ENCODE measurements at regions not wholly inside any gene's neighbourhood (a gene's known extent, or its start where the extent isn't known, plus 50 kb on each side); places are given as distances from the start of the nearest gene placed in this dataset.

DNA sequence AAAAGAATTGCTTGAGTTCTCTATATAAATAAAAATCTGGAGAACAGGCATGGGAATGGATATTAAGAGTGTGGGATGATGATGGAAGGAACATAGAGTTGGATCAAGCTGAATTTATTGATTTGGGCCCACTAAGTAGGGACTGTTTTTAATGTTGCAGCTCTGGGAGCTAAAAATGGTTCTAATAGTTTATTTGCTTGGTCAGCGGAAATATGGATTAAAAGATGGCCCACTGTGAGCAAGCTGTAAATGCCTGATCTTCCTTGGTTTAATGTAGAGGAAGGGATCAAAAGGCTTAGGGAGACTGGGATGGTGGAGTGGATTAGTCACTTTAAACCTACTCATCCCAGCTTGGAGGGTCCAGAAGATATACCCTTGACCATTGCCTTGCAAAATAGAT, 429.4 kb upstream of the NXPH2 start:
- TF ChIP-seq RAD21 (IDR thresholded peaks at IDR 0.05; ENCODE audit: low read depth) = no peak
- no peak for TF ChIP-seq CREB1 (IDR thresholded peaks at IDR 0.05; ENCODE audit: low read depth)
- no peak for TF ChIP-seq ZBTB7A (IDR thresholded peaks at IDR 0.05; ENCODE audit: low read depth)
- no peak for TF ChIP-seq NFIC (IDR thresholded peaks at IDR 0.05)
- no peak for TF ChIP-seq YY1 (IDR thresholded peaks at IDR 0.05; ENCODE audit: low read depth)
- TF ChIP-seq, protein P1, sequence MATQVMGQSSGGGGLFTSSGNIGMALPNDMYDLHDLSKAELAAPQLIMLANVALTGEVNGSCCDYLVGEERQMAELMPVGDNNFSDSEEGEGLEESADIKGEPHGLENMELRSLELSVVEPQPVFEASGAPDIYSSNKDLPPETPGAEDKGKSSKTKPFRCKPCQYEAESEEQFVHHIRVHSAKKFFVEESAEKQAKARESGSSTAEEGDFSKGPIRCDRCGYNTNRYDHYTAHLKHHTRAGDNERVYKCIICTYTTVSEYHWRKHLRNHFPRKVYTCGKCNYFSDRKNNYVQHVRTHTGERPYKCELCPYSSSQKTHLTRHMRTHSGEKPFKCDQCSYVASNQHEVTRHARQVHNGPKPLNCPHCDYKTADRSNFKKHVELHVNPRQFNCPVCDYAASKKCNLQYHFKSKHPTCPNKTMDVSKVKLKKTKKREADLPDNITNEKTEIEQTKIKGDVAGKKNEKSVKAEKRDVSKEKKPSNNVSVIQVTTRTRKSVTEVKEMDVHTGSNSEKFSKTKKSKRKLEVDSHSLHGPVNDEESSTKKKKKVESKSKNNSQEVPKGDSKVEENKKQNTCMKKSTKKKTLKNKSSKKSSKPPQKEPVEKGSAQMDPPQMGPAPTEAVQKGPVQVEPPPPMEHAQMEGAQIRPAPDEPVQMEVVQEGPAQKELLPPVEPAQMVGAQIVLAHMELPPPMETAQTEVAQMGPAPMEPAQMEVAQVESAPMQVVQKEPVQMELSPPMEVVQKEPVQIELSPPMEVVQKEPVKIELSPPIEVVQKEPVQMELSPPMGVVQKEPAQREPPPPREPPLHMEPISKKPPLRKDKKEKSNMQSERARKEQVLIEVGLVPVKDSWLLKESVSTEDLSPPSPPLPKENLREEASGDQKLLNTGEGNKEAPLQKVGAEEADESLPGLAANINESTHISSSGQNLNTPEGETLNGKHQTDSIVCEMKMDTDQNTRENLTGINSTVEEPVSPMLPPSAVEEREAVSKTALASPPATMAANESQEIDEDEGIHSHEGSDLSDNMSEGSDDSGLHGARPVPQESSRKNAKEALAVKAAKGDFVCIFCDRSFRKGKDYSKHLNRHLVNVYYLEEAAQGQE (IDR thresholded peaks at IDR 0.05; ENCODE audit: low read depth) = no peak
- TF ChIP-seq EP300 (IDR thresholded peaks at IDR 0.05; ENCODE audit: borderline replicate concordance) = no peak
- TF ChIP-seq TEAD4 (IDR thresholded peaks at IDR 0.05) = no peak
- TF ChIP-seq CEBPB (IDR thresholded peaks at IDR 0.05) = no peak
- no peak for TF ChIP-seq MAX (IDR thresholded peaks at IDR 0.05)
- TF ChIP-seq EGR1 (IDR thresholded peaks at IDR 0.05) = no peak
- TF ChIP-seq TAF1 (IDR thresholded peaks at IDR 0.05; ENCODE audit: low read depth) = no peak

All from Ishikawa (cell line).